ENCODE measurements at regions not wholly inside any gene's neighbourhood (a gene's known extent, or its start where the extent isn't known, plus 50 kb on each side); places are given as distances from the start of the nearest gene placed in this dataset.

DNA sequence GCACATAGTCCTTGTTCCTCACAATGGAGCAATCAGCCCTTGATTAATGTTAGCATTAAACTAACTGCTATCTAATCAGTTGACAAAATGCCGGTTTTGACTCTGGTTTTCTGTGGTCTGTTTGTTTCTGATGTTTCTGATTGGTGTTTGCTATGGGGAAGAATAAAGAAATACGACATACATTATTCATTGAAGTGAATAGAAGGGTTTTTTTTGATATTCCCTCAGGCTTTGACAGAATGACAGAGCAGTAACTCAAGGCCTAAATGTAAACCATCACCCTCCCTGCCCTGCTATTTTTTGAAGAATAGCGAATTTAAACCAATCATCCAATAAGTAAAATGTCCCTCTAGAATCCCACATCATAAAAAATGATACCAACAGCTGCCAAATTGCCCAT is 65.5 kb upstream of the HS3ST1 start:
- Histone ChIP-seq H3K36me3 (ENCODE audit: control insufficient read depth in 2 of 4, insufficient read depth in 4 of 4, low read length in 3 of 4) (peaks cover 0 to 2% (median 0%) of the 10 kb centered on the region in 4 experiments; a peak in 1 of 8 replicates), H2BK5ac (ENCODE audit: low read depth, low read length) (no peak overlapping the region), H3K18ac (ENCODE audit: extremely low read depth, low read length) (no peak overlapping the region), H3K4ac (replicated peaks; ENCODE audit: insufficient read length, low read depth, low read length) (no peak overlapping the region), H2AFZ (ENCODE audit: low read length) (no peak overlapping the region), H4K8ac (ENCODE audit: extremely low read depth, insufficient read depth, low read length) (no peak overlapping the region), H3K27me3 (replicated peaks in 1 of 4; ENCODE audit: control insufficient read depth in 3 of 4, extremely low read depth in 1 of 4, insufficient read depth in 3 of 4, low read length in 3 of 4) (no peaks in the 10 kb centered on the region), H2BK20ac (ENCODE audit: low read length) (no peak overlapping the region), H3K4me2 (ENCODE audit: insufficient read depth in 1 of 2, low read depth in 2 of 2, low read length in 2 of 2) (no peak overlapping the region), H3K27ac (ENCODE audit: low read depth, low read length) (no peak overlapping the region), H3K56ac (replicated peaks; ENCODE audit: insufficient read length, low read depth, low read length) (no peak overlapping the region), H3K14ac (ENCODE audit: insufficient read length) (no peak overlapping the region), H3K23ac (ENCODE audit: insufficient read length) (no peak overlapping the region), H4K5ac (ENCODE audit: insufficient read length, low read depth, low read length) (no peak overlapping the region), H2BK120ac (replicated peaks; ENCODE audit: low read depth, low read length) (no peak overlapping the region), H4K91ac (replicated peaks; ENCODE audit: insufficient read length, low read length) (no peak overlapping the region), H3K79me2 (ENCODE audit: control insufficient read depth in 1 of 2, insufficient read depth in 2 of 2, low read length in 2 of 2) (no peaks in the 10 kb centered on the region), H3K9me3 (ENCODE audit: insufficient read depth in 2 of 2, low read depth in 1 of 2, low read length in 1 of 2) (peaks cover 3 to 4% of the 10 kb centered on the region in 2 experiments; a peak in 2 of 4 replicates), H3K4me1 (replicated peaks in 1 of 4; ENCODE audit: control insufficient read depth in 3 of 4, insufficient read depth in 4 of 4, low read length in 3 of 4) (no peaks in the 10 kb centered on the region), H2AK5ac (ENCODE audit: low read depth, low read length) (no peak overlapping the region), H4K20me1 (replicated peaks in 1 of 2; ENCODE audit: control insufficient read depth in 1 of 2, insufficient read depth in 2 of 2, low read length in 2 of 2) (no peaks in the 10 kb centered on the region), H3K4me3 (ENCODE audit: extremely low read depth in 1 of 4, insufficient read depth in 2 of 4, low read depth in 3 of 4, low read length in 4 of 4) (no peak overlapping the region), H3K23me2 (ENCODE audit: low read depth, low read length) (no peaks in the 10 kb centered on the region), H2BK12ac (ENCODE audit: low read depth, low read length) (no peak overlapping the region), H3K9ac (replicated peaks in 1 of 4; ENCODE audit: extremely low read depth in 1 of 4, low read depth in 3 of 4, low read length in 3 of 4) (no peak overlapping the region), H2BK15ac (ENCODE audit: low read length) (no peak overlapping the region), H3K79me1 (ENCODE audit: low read depth, low read length) (no peaks in the 10 kb centered on the region)
- POLR2A ChIA-PET (ENCODE audit: partially characterized antibody): no interaction called here
- DNase-seq (ENCODE audit: low read depth in 1 of 2, low spot score in 2 of 2) (no peak), FAIRE-seq (no peak)
- CTCF ChIA-PET (ENCODE audit: partially characterized antibody): no interaction called here
- TF ChIP-seq NANOG (IDR thresholded peaks at IDR 0.05; ENCODE audit: insufficient read depth, low read depth, low read length, poor library complexity, severe bottlenecking): no peak
- no peak for TF ChIP-seq USF2 (IDR thresholded peaks at IDR 0.05; ENCODE audit: low read length)
- TF ChIP-seq SIX5 (IDR thresholded peaks at IDR 0.05; ENCODE audit: low read depth, low read length): no peak
- WGBS, 2 experiments (ENCODE audit: extremely low coverage in 1 of 2, insufficient coverage in 1 of 2, insufficient read length in 1 of 2, insufficient replicate concordance in 2 of 2, low coverage in 1 of 2, low lambda C conversion rate in 2 of 2, missing lambda C conversion rate in 1 of 2): 94% methylated on average over 3 of the region's 3 CpGs; no CpG with 5 or more reads in 1 of the 2 experiments
